SK-N-SH treated with all-trans-retinoic acid at 6 μM for 48 hours (cell line): ENCODE measurements at regions not wholly inside any gene's neighbourhood (a gene's known extent, or its start where the extent isn't known, plus 50 kb on each side); places are given as distances from the start of the nearest gene placed in this dataset.

Experiments
- ATAC-seq: fragments of 200-7000 bp; cut with Tn5 transposase; 3 replicates; pipeline ENCODE4 v1.9.1; 2020; ENCODE audit warnings: mild to moderate bottlenecking, moderate library complexity
- ARNTL ChIP-seq: fragments of 450-650 bp; formaldehyde crosslinking; IDR thresholded peaks from 2 replicates; pipeline ENCODE4 v1.5.0; 2020; ENCODE audit warnings: low read depth, mild to moderate bottlenecking, moderate library complexity, borderline replicate concordance
- BACH2 ChIP-seq: fragments of 250-450 bp; sonication (Bioruptor Pico); IDR thresholded peaks from 2 replicates; pipeline ENCODE4 v1.9.0; 2021; ENCODE audit warnings: mild to moderate bottlenecking, borderline replicate concordance
- CSDC2 ChIP-seq: fragments of 250-450 bp; sonication (Bioruptor Pico); IDR thresholded peaks from 2 replicates; pipeline ENCODE4 v1.5.0; 2020; ENCODE audit warnings: mild to moderate bottlenecking, moderate library complexity
- ESRRG ChIP-seq: fragments of 250-450 bp; sonication (Bioruptor Pico); IDR thresholded peaks from 2 replicates; pipeline ENCODE4 v1.6.1; 2021; ENCODE audit warnings: mild to moderate bottlenecking
- GLIS3 ChIP-seq: fragments of 250-450 bp; sonication (Bioruptor Pico); IDR thresholded peaks from 2 replicates; pipeline ENCODE4 v1.5.0; 2020; ENCODE audit warnings: mild to moderate bottlenecking, moderate library complexity
- ISL1 ChIP-seq: fragments of 250-450 bp; sonication (Bioruptor Pico); IDR thresholded peaks from 2 replicates; pipeline ENCODE4 v2.1.2; 2022; ENCODE audit warnings: mild to moderate bottlenecking, moderate library complexity
- OSR1 ChIP-seq: fragments of 250-450 bp; sonication (Bioruptor Pico); IDR thresholded peaks from 2 replicates; pipeline ENCODE4 v1.8.0; 2022; ENCODE audit warnings: moderate library complexity, mild to moderate bottlenecking, inconsistent platforms
- PPARA ChIP-seq: fragments of 250-450 bp; sonication (Bioruptor Pico); IDR thresholded peaks from 2 replicates; pipeline ENCODE4 v1.5.0; 2020; ENCODE audit warnings: mild to moderate bottlenecking, borderline replicate concordance
- SNAI2 ChIP-seq: fragments of 250-450 bp; sonication (Bioruptor Pico); IDR thresholded peaks from 2 replicates; pipeline ENCODE4 v1.5.0; 2020; ENCODE audit warnings: mild to moderate bottlenecking, moderate library complexity
- TCF4 ChIP-seq: fragments of 250-450 bp; sonication (Bioruptor Pico); IDR thresholded peaks from 2 replicates; pipeline ENCODE4 v1.8.0; 2021; ENCODE audit warnings: mild to moderate bottlenecking, moderate library complexity, borderline replicate concordance
- TOX ChIP-seq: fragments of 250-450 bp; sonication (Bioruptor Pico); IDR thresholded peaks from 2 replicates; pipeline ENCODE4 v1.8.0; 2021; ENCODE audit warnings: mild to moderate bottlenecking, moderate library complexity, borderline replicate concordance
- ZC3H10 ChIP-seq: fragments of 250-450 bp; sonication (Bioruptor Pico); IDR thresholded peaks from 2 replicates; pipeline ENCODE4 v1.5.1; 2021; ENCODE audit warnings: mild to moderate bottlenecking, moderate library complexity
- ZFP3 ChIP-seq: fragments of 250-450 bp; sonication (Bioruptor Pico); IDR thresholded peaks from 2 replicates; pipeline ENCODE4 v1.5.0; 2020; ENCODE audit warnings: mild to moderate bottlenecking, moderate library complexity
- ZFP30 ChIP-seq: fragments of 450-650 bp; formaldehyde crosslinking; IDR thresholded peaks from 2 replicates; pipeline ENCODE4 v1.5.0; 2022; ENCODE audit warnings: mild to moderate bottlenecking, moderate library complexity
- ZNF565 ChIP-seq: fragments of 450-650 bp; formaldehyde crosslinking; conservative IDR thresholded peaks from 2 replicates; pipeline ENCODE4 v1.5.0; 2020; ENCODE audit warnings: low read depth, mild to moderate bottlenecking, moderate library complexity
- ZNF70 ChIP-seq: fragments of 450-650 bp; formaldehyde crosslinking; IDR thresholded peaks from 2 replicates; pipeline ENCODE4 v1.5.0; 2020; ENCODE audit warnings: mild to moderate bottlenecking, moderate library complexity
- ZNF8 ChIP-seq: fragments of 450-650 bp; formaldehyde crosslinking; IDR thresholded peaks from 2 replicates; pipeline ENCODE4 v1.5.0; 2020; ENCODE audit warnings: mild to moderate bottlenecking, moderate library complexity
- TF ChIP-seq, protein P1 (sequence below): fragments of 250-450 bp; sonication (Bioruptor Pico); IDR thresholded peaks from 2 replicates; pipeline ENCODE4 v1.5.1; 2021; ENCODE audit warnings: mild to moderate bottlenecking, moderate library complexity
- TF ChIP-seq, protein P2 (sequence below): fragments of 250-450 bp; sonication (Bioruptor Pico); IDR thresholded peaks from 2 replicates; pipeline ENCODE4 v1.8.0; 2020; ENCODE audit warnings: mild to moderate bottlenecking, moderate library complexity, borderline replicate concordance
- TF ChIP-seq, protein P3 (sequence below): fragments of 250-450 bp; sonication (Bioruptor Pico); IDR thresholded peaks from 2 replicates; pipeline ENCODE4 v1.8.0; 2021; ENCODE audit warnings: low read depth, mild to moderate bottlenecking, moderate library complexity, borderline replicate concordance
- TF ChIP-seq, protein P4 (sequence below): fragments of 250-450 bp; sonication (Bioruptor Pico); IDR thresholded peaks from 2 replicates; pipeline ENCODE4 v1.5.1; 2020; ENCODE audit warnings: low read depth, mild to moderate bottlenecking, moderate library complexity

DNA sequence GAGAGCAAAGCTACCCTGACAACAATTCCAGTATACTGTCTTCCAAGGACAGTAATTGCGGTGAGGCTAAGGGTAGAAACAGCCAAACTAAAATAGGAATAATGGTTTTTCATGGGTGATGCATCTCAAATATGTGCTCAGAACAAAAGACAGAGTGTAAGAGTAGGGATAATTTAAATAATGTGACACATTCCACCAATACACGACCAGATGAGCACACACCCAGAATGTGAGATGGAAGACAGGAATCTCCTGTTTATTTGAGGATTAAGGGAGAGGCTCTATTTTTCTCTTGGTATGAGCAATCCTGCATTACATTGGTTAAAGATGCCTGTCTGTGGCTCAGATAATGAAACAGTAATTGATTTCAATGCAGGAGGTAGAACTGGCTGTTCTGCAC is 292.9 kb upstream of the ZFP64 start:
- TF ChIP-seq TOX = no peak
- TF ChIP-seq ZNF70 = no peak
- TF ChIP-seq ZFP30 (CRISPR knock-in tag) = no peak
- TF ChIP-seq BACH2 (CRISPR knock-in tag) = no peak
- TF ChIP-seq, protein P1, sequence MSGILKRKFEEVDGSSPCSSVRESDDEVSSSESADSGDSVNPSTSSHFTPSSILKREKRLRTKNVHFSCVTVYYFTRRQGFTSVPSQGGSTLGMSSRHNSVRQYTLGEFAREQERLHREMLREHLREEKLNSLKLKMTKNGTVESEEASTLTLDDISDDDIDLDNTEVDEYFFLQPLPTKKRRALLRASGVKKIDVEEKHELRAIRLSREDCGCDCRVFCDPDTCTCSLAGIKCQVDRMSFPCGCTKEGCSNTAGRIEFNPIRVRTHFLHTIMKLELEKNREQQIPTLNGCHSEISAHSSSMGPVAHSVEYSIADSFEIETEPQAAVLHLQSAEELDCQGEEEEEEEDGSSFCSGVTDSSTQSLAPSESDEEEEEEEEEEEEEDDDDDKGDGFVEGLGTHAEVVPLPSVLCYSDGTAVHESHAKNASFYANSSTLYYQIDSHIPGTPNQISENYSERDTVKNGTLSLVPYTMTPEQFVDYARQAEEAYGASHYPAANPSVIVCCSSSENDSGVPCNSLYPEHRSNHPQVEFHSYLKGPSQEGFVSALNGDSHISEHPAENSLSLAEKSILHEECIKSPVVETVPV (CRISPR knock-in tag) = no peak
- no peak for TF ChIP-seq ARNTL (CRISPR knock-in tag)
- no peak for TF ChIP-seq GLIS3
- TF ChIP-seq ZNF565 (CRISPR knock-in tag) = no peak
- TF ChIP-seq ESRRG (CRISPR knock-in tag) = no peak
- no peak for TF ChIP-seq CSDC2 (CRISPR knock-in tag)
- TF ChIP-seq, protein P2, sequence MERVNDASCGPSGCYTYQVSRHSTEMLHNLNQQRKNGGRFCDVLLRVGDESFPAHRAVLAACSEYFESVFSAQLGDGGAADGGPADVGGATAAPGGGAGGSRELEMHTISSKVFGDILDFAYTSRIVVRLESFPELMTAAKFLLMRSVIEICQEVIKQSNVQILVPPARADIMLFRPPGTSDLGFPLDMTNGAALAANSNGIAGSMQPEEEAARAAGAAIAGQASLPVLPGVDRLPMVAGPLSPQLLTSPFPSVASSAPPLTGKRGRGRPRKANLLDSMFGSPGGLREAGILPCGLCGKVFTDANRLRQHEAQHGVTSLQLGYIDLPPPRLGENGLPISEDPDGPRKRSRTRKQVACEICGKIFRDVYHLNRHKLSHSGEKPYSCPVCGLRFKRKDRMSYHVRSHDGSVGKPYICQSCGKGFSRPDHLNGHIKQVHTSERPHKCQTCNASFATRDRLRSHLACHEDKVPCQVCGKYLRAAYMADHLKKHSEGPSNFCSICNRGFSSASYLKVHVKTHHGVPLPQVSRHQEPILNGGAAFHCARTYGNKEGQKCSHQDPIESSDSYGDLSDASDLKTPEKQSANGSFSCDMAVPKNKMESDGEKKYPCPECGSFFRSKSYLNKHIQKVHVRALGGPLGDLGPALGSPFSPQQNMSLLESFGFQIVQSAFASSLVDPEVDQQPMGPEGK (CRISPR knock-in tag) = no peak
- TF ChIP-seq ZC3H10 = no peak
- TF ChIP-seq TCF4 = no peak
- TF ChIP-seq SNAI2 (CRISPR knock-in tag) = no peak
- TF ChIP-seq PPARA (CRISPR knock-in tag) = no peak
- TF ChIP-seq, protein P3, sequence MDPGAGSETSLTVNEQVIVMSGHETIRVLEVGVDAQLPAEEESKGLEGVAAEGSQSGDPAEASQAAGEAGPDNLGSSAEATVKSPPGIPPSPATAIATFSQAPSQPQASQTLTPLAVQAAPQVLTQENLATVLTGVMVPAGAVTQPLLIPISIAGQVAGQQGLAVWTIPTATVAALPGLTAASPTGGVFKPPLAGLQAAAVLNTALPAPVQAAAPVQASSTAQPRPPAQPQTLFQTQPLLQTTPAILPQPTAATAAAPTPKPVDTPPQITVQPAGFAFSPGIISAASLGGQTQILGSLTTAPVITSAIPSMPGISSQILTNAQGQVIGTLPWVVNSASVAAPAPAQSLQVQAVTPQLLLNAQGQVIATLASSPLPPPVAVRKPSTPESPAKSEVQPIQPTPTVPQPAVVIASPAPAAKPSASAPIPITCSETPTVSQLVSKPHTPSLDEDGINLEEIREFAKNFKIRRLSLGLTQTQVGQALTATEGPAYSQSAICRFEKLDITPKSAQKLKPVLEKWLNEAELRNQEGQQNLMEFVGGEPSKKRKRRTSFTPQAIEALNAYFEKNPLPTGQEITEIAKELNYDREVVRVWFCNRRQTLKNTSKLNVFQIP (CRISPR knock-in tag) = no peak
- TF ChIP-seq ZFP3 = no peak
- TF ChIP-seq, protein P4, sequence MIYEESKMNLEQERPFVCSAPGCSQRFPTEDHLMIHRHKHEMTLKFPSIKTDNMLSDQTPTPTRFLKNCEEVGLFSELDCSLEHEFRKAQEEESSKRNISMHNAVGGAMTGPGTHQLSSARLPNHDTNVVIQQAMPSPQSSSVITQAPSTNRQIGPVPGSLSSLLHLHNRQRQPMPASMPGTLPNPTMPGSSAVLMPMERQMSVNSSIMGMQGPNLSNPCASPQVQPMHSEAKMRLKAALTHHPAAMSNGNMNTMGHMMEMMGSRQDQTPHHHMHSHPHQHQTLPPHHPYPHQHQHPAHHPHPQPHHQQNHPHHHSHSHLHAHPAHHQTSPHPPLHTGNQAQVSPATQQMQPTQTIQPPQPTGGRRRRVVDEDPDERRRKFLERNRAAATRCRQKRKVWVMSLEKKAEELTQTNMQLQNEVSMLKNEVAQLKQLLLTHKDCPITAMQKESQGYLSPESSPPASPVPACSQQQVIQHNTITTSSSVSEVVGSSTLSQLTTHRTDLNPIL (CRISPR knock-in tag) = no peak
- TF ChIP-seq ZNF8 (CRISPR knock-in tag) = no peak
- TF ChIP-seq OSR1 (CRISPR knock-in tag) = no peak
- ATAC-seq = no peak

DNA sequence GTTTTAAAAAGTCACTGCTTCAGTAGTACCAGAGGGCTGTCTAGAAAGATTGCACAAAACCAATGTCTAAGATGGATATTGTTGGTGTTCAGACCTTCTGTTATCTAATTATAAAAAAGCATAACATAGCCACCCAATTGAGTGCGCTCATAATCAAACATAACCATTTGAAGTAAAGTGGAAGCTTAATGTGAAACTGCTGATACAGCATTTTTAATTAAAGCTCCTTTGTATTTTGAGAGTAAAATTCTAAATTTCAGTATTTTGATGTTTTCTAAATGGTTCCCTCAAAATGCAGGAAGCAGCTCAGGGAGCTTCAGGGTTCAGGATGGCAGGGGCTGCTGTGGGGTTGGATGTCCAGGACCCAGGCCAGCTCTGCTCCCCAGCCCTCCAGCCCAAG is 291.8 kb upstream of the ZFP64 start:
- TF ChIP-seq ZFP3 = no peak
- TF ChIP-seq ARNTL (CRISPR knock-in tag) = no peak
- TF ChIP-seq, protein P2 (CRISPR knock-in tag) = no peak
- TF ChIP-seq OSR1 (CRISPR knock-in tag) = no peak
- no peak for TF ChIP-seq ZFP30 (CRISPR knock-in tag)
- no peak for TF ChIP-seq ESRRG (CRISPR knock-in tag)
- TF ChIP-seq CSDC2 (CRISPR knock-in tag) = no peak
- TF ChIP-seq, all 23 proteins: peak for 0
- ATAC-seq = no peak

DNA sequence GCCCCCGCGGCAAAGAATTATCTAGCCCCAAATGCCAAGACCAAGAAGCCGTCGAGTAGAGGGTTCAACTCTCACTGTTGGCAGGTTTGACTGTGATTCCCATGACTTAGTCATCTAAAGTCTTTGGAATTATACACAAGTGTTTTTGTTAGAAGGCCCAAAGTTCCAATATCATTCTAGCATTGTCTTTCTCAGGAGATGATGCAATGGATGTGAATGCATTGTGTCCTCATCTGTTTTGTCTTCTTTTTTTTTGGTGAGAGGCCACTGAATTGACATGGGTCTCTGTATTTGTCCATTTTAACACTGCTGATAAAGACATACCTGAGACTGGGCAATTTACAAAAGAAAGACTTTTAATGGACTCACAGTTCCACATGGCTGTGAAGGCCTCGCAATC is 290.5 kb upstream of the ZFP64 start:
- ATAC-seq = no peak
- TF ChIP-seq CSDC2 (CRISPR knock-in tag) = no peak
- TF ChIP-seq, protein P4 (CRISPR knock-in tag) = no peak
- no peak for TF ChIP-seq TCF4
- no peak for TF ChIP-seq TOX
- TF ChIP-seq, protein P2 (CRISPR knock-in tag) = no peak
- no peak for TF ChIP-seq ZFP30 (CRISPR knock-in tag)
- no peak for TF ChIP-seq ISL1 (CRISPR knock-in tag)
- no peak for TF ChIP-seq ZNF565 (CRISPR knock-in tag)
- TF ChIP-seq ZNF70 = no peak
- TF ChIP-seq PPARA (CRISPR knock-in tag) = no peak
- no peak for TF ChIP-seq GLIS3
- TF ChIP-seq, protein P1 (CRISPR knock-in tag) = no peak
